GM12864 (cell line): ENCODE measurements at regions not wholly inside any gene's neighbourhood (a gene's known extent, or its start where the extent isn't known, plus 50 kb on each side); places are given as distances from the start of the nearest gene placed in this dataset.

Source experiments
- DNase-seq: peaks from one replicate; pipeline ENCODE4 v3.0.0-alpha.2; 2011; ENCODE audit warnings: low read depth
- H3K4me3 ChIP-seq: 2 replicates; pipeline ENCODE4 v1.5.1; 2011; ENCODE audit warnings: mild to moderate bottlenecking, low read depth, low read length, control low read depth
- CTCF ChIP-seq: IDR thresholded peaks from 2 replicates; pipeline ENCODE4 v1.5.1; 2011; ENCODE audit warnings: low read depth, mild to moderate bottlenecking, moderate library complexity, low read length, control low read depth, inconsistent platforms; ENCODE audit errors: missing control alignments

- H3K4me3 ChIP-seq, result no peak overlapping the region
These were observed 60.7 kb upstream of the CAND1 start for GRCh38 chr12:67208281-67209067.

DNA sequence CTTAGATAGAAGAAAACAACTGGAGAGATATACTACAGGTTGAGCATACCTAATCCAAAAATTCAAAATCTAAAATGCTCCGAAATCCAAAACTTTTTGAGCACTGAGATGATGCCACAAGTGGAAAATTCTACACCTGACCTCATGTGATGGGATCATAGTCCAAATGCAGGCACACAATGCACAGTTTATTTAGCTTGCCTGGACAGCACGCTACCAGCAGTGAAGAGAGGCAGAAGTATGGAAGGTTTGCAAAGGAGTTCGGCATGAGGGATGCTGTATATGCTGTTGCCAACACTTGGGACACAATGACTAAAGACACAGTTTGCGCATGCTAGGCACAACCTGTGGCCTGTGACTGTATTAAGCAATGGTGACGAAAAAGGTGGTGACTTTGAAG lies 58.1 kb upstream of the CAND1 start:
- DNase-seq, result no peak
- no peak overlapping the region for H3K4me3 ChIP-seq
- TF ChIP-seq CTCF, result no peak

More at GRCh38 chr12:67208281-67209067, 60.7 kb upstream of the CAND1 start:
- no peak for DNase-seq
- no peak for TF ChIP-seq CTCF

GRCh38 chr12:67211494-67211893 lies 57.7 kb upstream of the CAND1 start:
- no peak overlapping the region for H3K4me3 ChIP-seq
- no peak for TF ChIP-seq CTCF
- DNase-seq, result no peak

DNA sequence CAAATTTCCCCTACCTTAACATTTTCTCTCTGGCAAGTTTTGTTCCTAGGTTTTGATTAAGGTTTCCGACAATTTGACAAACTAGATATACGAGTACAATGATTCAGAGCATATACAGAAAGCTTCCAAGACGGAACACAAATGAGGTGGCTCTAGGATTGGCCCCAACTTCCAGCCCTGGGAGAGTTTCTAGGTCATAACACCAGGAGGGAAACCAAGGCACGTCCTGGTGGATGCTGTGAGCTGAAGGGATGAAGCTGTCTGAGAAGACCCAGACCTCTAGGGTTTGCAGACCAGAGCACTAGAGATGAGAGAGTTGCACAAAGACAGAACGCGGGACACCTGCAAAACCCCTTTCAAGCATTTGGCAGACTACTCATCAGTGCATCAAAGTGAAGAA lies 51.5 kb upstream of the CAND1 start:
- no peak for DNase-seq
- no peak overlapping the region for H3K4me3 ChIP-seq
- no peak for TF ChIP-seq CTCF
